ENCODE measurements at regions not wholly inside any gene's neighbourhood (a gene's known extent, or its start where the extent isn't known, plus 50 kb on each side); places are given as distances from the start of the nearest gene placed in this dataset.

DNA sequence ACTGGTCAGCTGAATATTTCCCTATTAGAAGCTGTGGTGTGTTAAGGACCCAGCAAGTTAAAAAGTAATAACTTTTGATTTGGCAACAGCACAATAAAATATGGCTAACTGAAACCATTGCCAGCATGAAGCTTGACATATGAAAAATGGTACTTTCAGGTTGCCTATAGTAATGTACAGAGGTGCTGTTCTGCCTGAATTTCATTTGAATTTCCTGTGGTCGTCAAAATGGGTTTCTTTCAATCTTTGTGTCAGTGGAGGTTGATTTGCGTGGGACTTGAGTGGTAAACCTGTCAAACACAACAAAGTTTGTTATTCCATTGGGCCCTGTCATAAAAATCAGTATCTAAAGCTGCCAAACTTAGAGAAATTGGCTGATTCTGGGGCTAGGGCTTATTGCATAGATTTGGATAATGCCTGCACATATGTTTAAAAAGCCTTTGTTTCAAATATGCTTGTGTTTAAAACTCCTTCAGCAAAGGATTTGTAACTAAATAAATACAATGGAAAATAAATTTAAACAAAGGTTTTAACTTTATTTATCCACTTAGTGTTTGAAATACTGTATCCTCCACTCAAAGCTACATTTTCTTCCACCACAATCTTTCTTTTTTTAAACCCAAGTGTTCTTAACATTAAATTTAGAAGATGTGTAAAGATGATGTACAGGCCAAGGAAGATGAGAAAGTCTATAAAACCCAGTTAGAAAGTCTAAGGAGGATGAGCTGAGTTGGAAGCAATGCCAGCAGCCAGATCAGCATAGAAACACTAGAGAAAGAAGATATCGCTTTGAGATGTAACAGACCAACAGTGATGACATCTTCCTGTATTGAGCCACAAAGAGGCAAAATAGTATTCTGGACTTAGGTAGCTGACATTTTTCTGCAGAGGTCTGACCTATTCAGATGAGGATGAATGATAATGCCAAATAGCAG lies 134.8 kb upstream of the GIMD1 start:
- no peak overlapping the region for H3K4me3 ChIP-seq (ENCODE audit: low read length in 2 of 2)
- H3K9me3 ChIP-seq (ENCODE audit: control insufficient read depth in 2 of 2, low read length in 2 of 2), result no peaks in the 10 kb centered on the region
- no peaks in the 10 kb centered on the region for H3K27me3 ChIP-seq (ENCODE audit: control insufficient read depth in 2 of 2, insufficient read depth in 2 of 2, low read length in 2 of 2)
- H3K27ac ChIP-seq (ENCODE audit: low read depth in 2 of 2, low read length in 2 of 2), result no peak overlapping the region
- no peaks in the 10 kb centered on the region for H3K36me3 ChIP-seq (ENCODE audit: control insufficient read depth in 2 of 2, insufficient read depth in 2 of 2, low read length in 2 of 2)
- H3K9ac ChIP-seq (ENCODE audit: low read depth in 1 of 2, low read length in 2 of 2), result no peak overlapping the region
- H3K4me1 ChIP-seq (ENCODE audit: control insufficient read depth in 2 of 2, insufficient read depth in 2 of 2, low read length in 2 of 2), result no peaks in the 10 kb centered on the region

DNA sequence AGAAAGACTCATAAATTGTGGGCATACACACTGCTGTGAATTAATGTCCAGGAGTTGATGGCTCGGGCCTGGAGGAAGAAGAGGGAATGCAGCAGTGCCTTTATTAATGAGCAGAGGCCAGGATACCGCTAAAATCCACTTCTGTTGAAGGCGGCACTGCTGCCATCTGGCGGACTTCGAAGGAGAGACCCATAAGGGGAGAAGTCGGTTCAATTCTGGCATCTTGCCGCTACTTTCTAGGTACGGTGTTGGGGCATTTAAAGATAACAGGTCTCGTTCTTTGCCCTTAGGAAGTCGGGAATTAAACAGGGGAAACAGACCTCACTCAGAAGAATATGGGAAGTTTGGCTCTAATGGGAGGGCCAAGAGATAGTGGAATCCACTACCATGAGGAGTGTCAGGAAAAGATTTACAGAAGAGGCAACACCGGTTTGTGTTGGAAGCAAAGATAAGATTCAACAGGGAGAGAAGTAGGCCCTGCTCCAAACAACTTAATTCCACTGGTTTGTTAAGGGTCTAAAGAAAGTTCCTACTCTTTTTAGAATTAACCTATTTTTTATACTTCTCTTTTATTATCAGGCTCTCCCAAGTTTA lies 133.6 kb upstream of the GIMD1 start:
- Histone ChIP-seq H3K36me3 (ENCODE audit: control insufficient read depth in 2 of 2, insufficient read depth in 2 of 2, low read length in 2 of 2) (no peaks in the 10 kb centered on the region), H3K9ac (ENCODE audit: low read depth in 1 of 2, low read length in 2 of 2) (no peak overlapping the region), H3K4me3 (ENCODE audit: low read length in 2 of 2) (no peak overlapping the region), H3K27me3 (ENCODE audit: control insufficient read depth in 2 of 2, insufficient read depth in 2 of 2, low read length in 2 of 2) (no peaks in the 10 kb centered on the region), H3K9me3 (ENCODE audit: control insufficient read depth in 2 of 2, low read length in 2 of 2) (no peaks in the 10 kb centered on the region), H3K4me1 (ENCODE audit: control insufficient read depth in 2 of 2, insufficient read depth in 2 of 2, low read length in 2 of 2) (no peaks in the 10 kb centered on the region), H3K27ac (ENCODE audit: low read depth in 2 of 2, low read length in 2 of 2) (no peak overlapping the region)

DNA sequence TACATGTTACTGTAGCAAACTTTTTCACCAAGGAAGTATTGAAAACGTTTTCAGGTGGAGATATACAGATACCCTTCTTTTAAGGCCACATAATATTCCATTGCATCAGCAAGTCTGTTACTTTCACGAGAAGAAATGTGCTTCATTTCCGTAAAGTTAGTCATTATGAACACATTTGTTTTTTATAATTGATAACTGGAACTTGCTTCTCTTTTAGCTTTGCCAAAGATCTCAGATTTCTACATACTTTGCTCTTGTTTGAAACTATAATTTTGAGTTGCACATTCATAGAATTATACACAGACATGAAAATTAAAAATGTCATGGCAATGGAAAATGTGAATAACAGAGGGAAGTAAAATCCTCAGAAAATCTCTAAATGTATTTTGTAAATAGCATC lies 128.7 kb upstream of the GIMD1 start:
- Histone ChIP-seq H3K36me3 (ENCODE audit: control insufficient read depth in 2 of 2, insufficient read depth in 2 of 2, low read length in 2 of 2) (no peaks in the 10 kb centered on the region), H3K4me3 (ENCODE audit: low read length in 2 of 2) (no peak overlapping the region), H3K27me3 (ENCODE audit: control insufficient read depth in 2 of 2, insufficient read depth in 2 of 2, low read length in 2 of 2) (no peaks in the 10 kb centered on the region), H3K9me3 (ENCODE audit: control insufficient read depth in 2 of 2, low read length in 2 of 2) (no peaks in the 10 kb centered on the region), H3K27ac (ENCODE audit: low read depth in 2 of 2, low read length in 2 of 2) (no peak overlapping the region), H3K9ac (ENCODE audit: low read depth in 1 of 2, low read length in 2 of 2) (no peak overlapping the region), H3K4me1 (ENCODE audit: control insufficient read depth in 2 of 2, insufficient read depth in 2 of 2, low read length in 2 of 2) (no peaks in the 10 kb centered on the region)

- Histone ChIP-seq H3K36me3 (ENCODE audit: control insufficient read depth in 2 of 2, insufficient read depth in 2 of 2, low read length in 2 of 2) (no peaks in the 10 kb centered on the region), H3K9ac (ENCODE audit: low read depth in 1 of 2, low read length in 2 of 2) (no peak overlapping the region), H3K27me3 (ENCODE audit: control insufficient read depth in 2 of 2, insufficient read depth in 2 of 2, low read length in 2 of 2) (no peaks in the 10 kb centered on the region), H3K4me3 (ENCODE audit: low read length in 2 of 2) (no peak overlapping the region), H3K27ac (ENCODE audit: low read depth in 2 of 2, low read length in 2 of 2) (no peak overlapping the region), H3K9me3 (ENCODE audit: control insufficient read depth in 2 of 2, low read length in 2 of 2) (no peaks in the 10 kb centered on the region), H3K4me1 (ENCODE audit: control insufficient read depth in 2 of 2, insufficient read depth in 2 of 2, low read length in 2 of 2) (no peaks in the 10 kb centered on the region)
Observed at GRCh38 chr4:106496061-106496460, 127.5 kb upstream of the GIMD1 start.

DNA sequence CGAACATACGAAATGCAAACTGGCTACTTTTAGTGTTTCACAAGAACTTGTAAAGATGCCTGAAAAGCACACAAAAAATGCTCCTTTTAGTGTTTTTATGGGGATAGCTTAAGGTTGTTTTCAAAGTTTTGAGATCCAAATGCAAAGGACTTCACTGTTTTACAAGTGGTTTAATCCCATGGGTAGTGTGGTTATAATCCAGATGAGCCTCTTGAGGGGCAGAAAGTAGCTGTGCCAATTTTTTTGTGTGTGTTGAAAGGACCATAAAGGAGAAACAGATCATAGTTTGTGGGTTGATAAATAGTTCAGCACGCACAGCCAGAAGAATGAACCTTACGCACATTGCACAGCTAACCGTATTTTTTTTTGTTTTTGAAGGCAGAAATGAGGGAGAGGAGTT lies 126.9 kb upstream of the GIMD1 start:
- no peak overlapping the region for H3K4me3 ChIP-seq (ENCODE audit: low read length in 2 of 2)
- H3K27ac ChIP-seq (ENCODE audit: low read depth in 2 of 2, low read length in 2 of 2), result no peak overlapping the region
- no peaks in the 10 kb centered on the region for H3K9me3 ChIP-seq (ENCODE audit: control insufficient read depth in 2 of 2, low read length in 2 of 2)
- H3K36me3 ChIP-seq (ENCODE audit: control insufficient read depth in 2 of 2, insufficient read depth in 2 of 2, low read length in 2 of 2), result no peaks in the 10 kb centered on the region
- no peaks in the 10 kb centered on the region for H3K4me1 ChIP-seq (ENCODE audit: control insufficient read depth in 2 of 2, insufficient read depth in 2 of 2, low read length in 2 of 2)
- H3K27me3 ChIP-seq (ENCODE audit: control insufficient read depth in 2 of 2, insufficient read depth in 2 of 2, low read length in 2 of 2), result no peaks in the 10 kb centered on the region
- H3K9ac ChIP-seq (ENCODE audit: low read depth in 1 of 2, low read length in 2 of 2), result no peak overlapping the region

DNA sequence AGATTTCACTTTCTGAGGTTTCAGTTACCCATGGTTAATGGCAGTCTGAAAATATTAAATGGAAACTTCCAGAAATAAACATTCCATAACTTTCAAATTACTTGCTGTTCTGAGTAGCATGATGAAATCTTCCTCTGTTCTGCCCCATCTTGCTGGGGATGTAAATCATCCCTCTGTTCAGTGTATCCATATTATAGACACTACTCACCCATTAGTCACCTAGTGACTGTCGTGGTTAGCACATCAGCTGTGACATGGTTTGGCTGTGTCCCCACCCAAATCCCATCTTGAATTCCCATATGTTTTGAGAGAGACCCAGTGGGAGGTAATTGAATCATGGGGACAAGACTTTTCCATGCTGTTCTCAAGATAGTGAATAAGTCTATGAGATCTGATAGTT lies 125.5 kb upstream of the GIMD1 start:
- Histone ChIP-seq H3K9me3 (ENCODE audit: control insufficient read depth in 2 of 2, low read length in 2 of 2) (no peaks in the 10 kb centered on the region), H3K27me3 (ENCODE audit: control insufficient read depth in 2 of 2, insufficient read depth in 2 of 2, low read length in 2 of 2) (no peaks in the 10 kb centered on the region), H3K36me3 (ENCODE audit: control insufficient read depth in 2 of 2, insufficient read depth in 2 of 2, low read length in 2 of 2) (no peaks in the 10 kb centered on the region), H3K4me3 (ENCODE audit: low read length in 2 of 2) (no peak overlapping the region), H3K27ac (ENCODE audit: low read depth in 2 of 2, low read length in 2 of 2) (no peak overlapping the region), H3K4me1 (ENCODE audit: control insufficient read depth in 2 of 2, insufficient read depth in 2 of 2, low read length in 2 of 2) (no peaks in the 10 kb centered on the region), H3K9ac (ENCODE audit: low read depth in 1 of 2, low read length in 2 of 2) (no peak overlapping the region)

- H3K27ac ChIP-seq (ENCODE audit: low read depth in 2 of 2, low read length in 2 of 2), result no peak overlapping the region
- no peaks in the 10 kb centered on the region for H3K36me3 ChIP-seq (ENCODE audit: control insufficient read depth in 2 of 2, insufficient read depth in 2 of 2, low read length in 2 of 2)
- no peaks in the 10 kb centered on the region for H3K9me3 ChIP-seq (ENCODE audit: control insufficient read depth in 2 of 2, low read length in 2 of 2)
- H3K9ac ChIP-seq (ENCODE audit: low read depth in 1 of 2, low read length in 2 of 2), result no peak overlapping the region
- H3K4me3 ChIP-seq (ENCODE audit: low read length in 2 of 2), result no peak overlapping the region
- H3K4me1 ChIP-seq (ENCODE audit: control insufficient read depth in 2 of 2, insufficient read depth in 2 of 2, low read length in 2 of 2), result no peaks in the 10 kb centered on the region
- H3K27me3 ChIP-seq (ENCODE audit: control insufficient read depth in 2 of 2, insufficient read depth in 2 of 2, low read length in 2 of 2), result no peaks in the 10 kb centered on the region
Observed at GRCh38 chr4:106493086-106493485, 124.5 kb upstream of the GIMD1 start.

DNA sequence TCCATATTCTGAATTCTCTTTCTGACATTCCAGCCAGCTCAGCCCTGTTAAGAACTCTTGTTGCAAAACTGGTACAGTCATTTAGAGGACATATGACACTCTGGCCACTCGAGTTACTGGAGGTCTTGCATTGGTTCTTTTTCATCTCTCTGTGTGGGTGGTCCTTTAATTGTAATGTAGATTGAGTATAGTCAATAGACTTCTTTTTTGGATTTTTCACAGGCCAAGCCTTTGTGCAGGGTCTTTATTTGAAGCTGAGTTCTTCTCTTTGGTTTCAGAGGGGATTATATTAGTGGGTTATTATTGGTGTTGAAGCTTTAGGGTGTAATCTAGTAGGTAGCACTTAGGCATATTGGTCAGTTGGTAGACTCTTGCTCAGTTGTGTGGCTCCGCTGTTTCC lies 118.0 kb upstream of the GIMD1 start:
- Histone ChIP-seq H3K27me3 (ENCODE audit: control insufficient read depth in 2 of 2, insufficient read depth in 2 of 2, low read length in 2 of 2) (no peaks in the 10 kb centered on the region), H3K9me3 (ENCODE audit: control insufficient read depth in 2 of 2, low read length in 2 of 2) (no peaks in the 10 kb centered on the region), H3K27ac (ENCODE audit: low read depth in 2 of 2, low read length in 2 of 2) (no peak overlapping the region), H3K36me3 (ENCODE audit: control insufficient read depth in 2 of 2, insufficient read depth in 2 of 2, low read length in 2 of 2) (no peaks in the 10 kb centered on the region), H3K4me3 (ENCODE audit: low read length in 2 of 2) (no peak overlapping the region), H3K4me1 (ENCODE audit: control insufficient read depth in 2 of 2, insufficient read depth in 2 of 2, low read length in 2 of 2) (no peaks in the 10 kb centered on the region), H3K9ac (ENCODE audit: low read depth in 1 of 2, low read length in 2 of 2) (no peak overlapping the region)

- Histone ChIP-seq H3K27ac (ENCODE audit: low read depth in 2 of 2, low read length in 2 of 2) (no peak overlapping the region), H3K9me3 (ENCODE audit: control insufficient read depth in 2 of 2, low read length in 2 of 2) (no peaks in the 10 kb centered on the region)
Observed at GRCh38 chr4:106481801-106482200, 113.2 kb upstream of the GIMD1 start.

DNA sequence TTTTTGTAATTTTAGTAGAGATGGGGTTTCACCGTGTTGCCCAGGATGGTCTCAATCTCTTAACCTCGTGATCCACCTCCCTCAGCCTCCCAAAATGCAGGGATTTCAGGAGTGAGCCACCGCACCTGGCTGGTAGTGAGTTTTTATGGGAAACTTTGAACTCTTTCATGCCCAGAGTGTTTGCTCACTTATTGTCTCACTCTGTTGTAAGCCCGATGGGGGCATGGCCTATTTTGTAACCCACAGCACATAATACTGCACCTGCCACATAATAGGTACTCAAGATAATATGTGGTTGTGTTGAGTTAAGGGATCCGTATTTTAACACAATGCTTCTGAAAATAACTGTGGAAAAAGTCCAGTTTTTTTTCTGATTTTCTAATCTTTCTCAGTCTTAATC lies 109.6 kb upstream of the GIMD1 start:
- H3K4me1 ChIP-seq (ENCODE audit: control insufficient read depth in 2 of 2, insufficient read depth in 2 of 2, low read length in 2 of 2), result no peaks in the 10 kb centered on the region
- no peaks in the 10 kb centered on the region for H3K36me3 ChIP-seq (ENCODE audit: control insufficient read depth in 2 of 2, insufficient read depth in 2 of 2, low read length in 2 of 2)
- no peak overlapping the region for H3K4me3 ChIP-seq (ENCODE audit: low read length in 2 of 2)
- no peaks in the 10 kb centered on the region for H3K27me3 ChIP-seq (ENCODE audit: control insufficient read depth in 2 of 2, insufficient read depth in 2 of 2, low read length in 2 of 2)
- H3K9ac ChIP-seq (ENCODE audit: low read depth in 1 of 2, low read length in 2 of 2), result no peak overlapping the region
- no peaks in the 10 kb centered on the region for H3K9me3 ChIP-seq (ENCODE audit: control insufficient read depth in 2 of 2, low read length in 2 of 2)
- no peak overlapping the region for H3K27ac ChIP-seq (ENCODE audit: low read depth in 2 of 2, low read length in 2 of 2)

More at GRCh38 chr4:106481801-106482200, 113.2 kb upstream of the GIMD1 start:
- no peaks in the 10 kb centered on the region for H3K27me3 ChIP-seq (ENCODE audit: control insufficient read depth in 2 of 2, insufficient read depth in 2 of 2, low read length in 2 of 2)
- H3K4me1 ChIP-seq (ENCODE audit: control insufficient read depth in 2 of 2, insufficient read depth in 2 of 2, low read length in 2 of 2), result no peaks in the 10 kb centered on the region
- no peak overlapping the region for H3K4me3 ChIP-seq (ENCODE audit: low read length in 2 of 2)
- H3K36me3 ChIP-seq (ENCODE audit: control insufficient read depth in 2 of 2, insufficient read depth in 2 of 2, low read length in 2 of 2), result no peaks in the 10 kb centered on the region
- H3K9ac ChIP-seq (ENCODE audit: low read depth in 1 of 2, low read length in 2 of 2), result no peak overlapping the region
